PFSK-1 (cell line): ENCODE measurements at regions not wholly inside any gene's neighbourhood (a gene's known extent, or its start where the extent isn't known, plus 50 kb on each side); places are given as distances from the start of the nearest gene placed in this dataset.

ENCODE experiments used
- FOXP2 ChIP-seq: optimal IDR thresholded peaks from 2 replicates; pipeline ENCODE3; 2011; ENCODE audit warnings: borderline replicate concordance, control low read depth, inconsistent platforms; ENCODE audit not compliant: insufficient read depth; ENCODE audit errors: extremely low read length, extremely low read depth
- POLR2AphosphoS5 ChIP-seq: IDR thresholded peaks from 2 replicates; pipeline ENCODE4 v1.6.1; 2012; ENCODE audit warnings: low read depth, mild to moderate bottlenecking, control low read depth, low read length, moderate library complexity
- REST ChIP-seq, 2 experiments: IDR thresholded peaks; 2 replicates each; pipeline versions ENCODE4 v1.6.1 to v1.8.0; 2011 to 2012; ENCODE audit warnings: low read depth in 2 of 2, low read length in 2 of 2, control low read depth in 1 of 2, inconsistent platforms in 1 of 2, mild to moderate bottlenecking in 1 of 2, moderate library complexity in 1 of 2; ENCODE audit not compliant: insufficient read depth in 1 of 2
- SIN3A ChIP-seq: IDR thresholded peaks from 2 replicates; pipeline ENCODE4 v1.6.1; 2012; ENCODE audit warnings: mild to moderate bottlenecking, low read length, moderate library complexity, borderline replicate concordance; ENCODE audit not compliant: insufficient read depth
- TAF1 ChIP-seq: IDR thresholded peaks from 2 replicates; pipeline ENCODE4 v1.6.1; 2012; ENCODE audit warnings: low read length, control low read depth, borderline replicate concordance; ENCODE audit not compliant: insufficient read depth

- TF ChIP-seq FOXP2 (no peak), TAF1 (no peak), REST (IDR thresholded peaks at IDR 0.05; ENCODE audit: insufficient read depth in 1 of 2, low read depth in 2 of 2, low read length in 2 of 2) (no peak), SIN3A (no peak), POLR2AphosphoS5 (no peak)
These were observed 475.7 kb downstream of the UQCRFS1 start for GRCh38 chr19:28737021-28737895.

GRCh38 chr19:28736528-28736927, 476.4 kb downstream of the UQCRFS1 start:
- TF ChIP-seq SIN3A (no peak), TAF1 (no peak), FOXP2 (no peak), POLR2AphosphoS5 (no peak), REST (IDR thresholded peaks at IDR 0.05; ENCODE audit: insufficient read depth in 1 of 2, low read depth in 2 of 2, low read length in 2 of 2) (no peak)

DNA sequence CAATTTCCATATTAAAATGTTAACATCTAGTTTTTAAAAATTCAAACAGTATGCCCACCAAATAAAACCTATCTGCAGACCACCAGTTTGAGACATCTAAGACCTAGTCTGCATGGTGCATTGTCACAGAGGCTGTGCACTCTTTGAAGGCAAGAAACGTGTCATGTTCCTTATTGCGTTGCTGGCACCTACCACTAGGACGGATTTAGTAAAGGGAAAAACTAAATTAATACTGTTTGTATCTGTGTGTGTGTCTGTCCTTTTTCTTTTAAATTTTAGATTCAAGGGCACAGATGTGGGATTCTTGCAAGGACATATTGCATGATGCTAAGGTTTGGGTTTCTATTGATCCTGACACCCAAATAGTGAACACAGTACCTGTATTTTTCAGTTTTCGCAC, 481.4 kb downstream of the UQCRFS1 start:
- no peak for TF ChIP-seq TAF1
- no peak for TF ChIP-seq REST (IDR thresholded peaks at IDR 0.05; ENCODE audit: insufficient read depth in 1 of 2, low read depth in 2 of 2, low read length in 2 of 2)
- no peak for TF ChIP-seq FOXP2
- no peak for TF ChIP-seq POLR2AphosphoS5
- TF ChIP-seq SIN3A, result no peak

GRCh38 chr19:28730791-28731512, 482.0 kb downstream of the UQCRFS1 start:
- TF ChIP-seq FOXP2 (no peak), TAF1 (no peak), SIN3A (no peak), POLR2AphosphoS5 (no peak), REST (IDR thresholded peaks at IDR 0.05; ENCODE audit: insufficient read depth in 1 of 2, low read depth in 2 of 2, low read length in 2 of 2) (no peak)
